Adrenal gland (tissue), 5 donors: ENCODE measurements at regions not wholly inside any gene's neighbourhood (a gene's known extent, or its start where the extent isn't known, plus 50 kb on each side); places are given as distances from the start of the nearest gene placed in this dataset.

Experiments
- POLR2A ChIP-seq, 2 donors: fragments of 450-650 bp; IDR thresholded peaks; one replicate each; pipeline ENCODE4 v1.6.1; 2017; ENCODE audit warnings: antibody characterized with exemption in 2 of 2, mild to moderate bottlenecking in 2 of 2, moderate library complexity in 1 of 2
- TF ChIP-seq, protein P1 (sequence below), 6 experiments: fragments of 450-650 bp in 4 of 6; fragments of 200-600 bp in 2 of 6; sonication (generic) in 1 of 6; IDR thresholded peaks; 1 replicate in 5 of 6; 2 replicates in 1 of 6; pipeline versions ENCODE4 v1.5.1 to v1.8.0; 2016 to 2021; ENCODE audit warnings: antibody characterized with exemption in 6 of 6, mild to moderate bottlenecking in 2 of 6, moderate library complexity in 1 of 6
- donor health status: DM: no; HTN: no; CAD: no.

- TF ChIP-seq, protein P1, sequence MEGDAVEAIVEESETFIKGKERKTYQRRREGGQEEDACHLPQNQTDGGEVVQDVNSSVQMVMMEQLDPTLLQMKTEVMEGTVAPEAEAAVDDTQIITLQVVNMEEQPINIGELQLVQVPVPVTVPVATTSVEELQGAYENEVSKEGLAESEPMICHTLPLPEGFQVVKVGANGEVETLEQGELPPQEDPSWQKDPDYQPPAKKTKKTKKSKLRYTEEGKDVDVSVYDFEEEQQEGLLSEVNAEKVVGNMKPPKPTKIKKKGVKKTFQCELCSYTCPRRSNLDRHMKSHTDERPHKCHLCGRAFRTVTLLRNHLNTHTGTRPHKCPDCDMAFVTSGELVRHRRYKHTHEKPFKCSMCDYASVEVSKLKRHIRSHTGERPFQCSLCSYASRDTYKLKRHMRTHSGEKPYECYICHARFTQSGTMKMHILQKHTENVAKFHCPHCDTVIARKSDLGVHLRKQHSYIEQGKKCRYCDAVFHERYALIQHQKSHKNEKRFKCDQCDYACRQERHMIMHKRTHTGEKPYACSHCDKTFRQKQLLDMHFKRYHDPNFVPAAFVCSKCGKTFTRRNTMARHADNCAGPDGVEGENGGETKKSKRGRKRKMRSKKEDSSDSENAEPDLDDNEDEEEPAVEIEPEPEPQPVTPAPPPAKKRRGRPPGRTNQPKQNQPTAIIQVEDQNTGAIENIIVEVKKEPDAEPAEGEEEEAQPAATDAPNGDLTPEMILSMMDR (IDR thresholded peaks at IDR 0.05) = no peak
- TF ChIP-seq POLR2A (IDR thresholded peaks at IDR 0.05) = no peak
These were observed 498.2 kb upstream of the C1orf87 start for GRCh38 chr1:60571811-60572210.
